Upper lobe of left lung (tissue), 4 donors: ENCODE measurements at regions not wholly inside any gene's neighbourhood (a gene's known extent, or its start where the extent isn't known, plus 50 kb on each side); places are given as distances from the start of the nearest gene placed in this dataset.

Experiments used
- CTCF ChIP-seq, 6 experiments: fragments of 450-650 bp in 4 of 6; fragments of 200-600 bp in 2 of 6; sonication (generic) in 2 of 6; IDR thresholded peaks; one replicate each; pipeline ENCODE4 v1.5.1; 2016 to 2019; ENCODE audit warnings: antibody characterized with exemption in 6 of 6
- EP300 ChIP-seq, 4 donors: sonication (generic); formaldehyde crosslinking; IDR thresholded peaks; one replicate each; pipeline ENCODE4 v1.5.1; 2017; ENCODE audit warnings: antibody characterized with exemption in 4 of 4, control low read depth in 2 of 4

GRCh38 chr10:90484518-90484917 lies 373.3 kb downstream of the HTR7 start:
- TF ChIP-seq EP300 (IDR thresholded peaks at IDR 0.05) (no peak), CTCF (IDR thresholded peaks at IDR 0.05) (no peak)
